Prostate gland (tissue), 2 donors: ENCODE measurements at regions not wholly inside any gene's neighbourhood (a gene's known extent, or its start where the extent isn't known, plus 50 kb on each side); places are given as distances from the start of the nearest gene placed in this dataset.

Experiments used
- DNase-seq: peaks from one replicate; pipeline ENCODE4 v3.0.0-alpha.2; 2019; ENCODE audit warnings: low spot score
- H3K27ac ChIP-seq, 2 donors: fragments of 200-600 bp; sonication (generic); 2 replicates each; pipeline ENCODE4 v1.5.1; 2017 to 2019
- H3K27me3 ChIP-seq: fragments of 200-600 bp; sonication (generic); replicated peaks from 2 replicates; pipeline ENCODE4 v1.5.1; 2019; ENCODE audit not compliant: insufficient read depth
- H3K36me3 ChIP-seq, 2 donors: fragments of 200-600 bp; sonication (generic); 1 replicate in 1 of 2; 2 replicates in 1 of 2; pipeline versions ENCODE4 v1.5.1 to v1.8.1; 2017 to 2019
- H3K4me1 ChIP-seq: fragments of 200-600 bp; sonication (generic); replicated peaks from 2 replicates; pipeline ENCODE4 v1.5.1; 2019
- H3K4me3 ChIP-seq, 2 donors: fragments of 200-600 bp; sonication (generic); 2 replicates each; pipeline ENCODE4 v1.5.1; 2017 to 2019
- H3K9me3 ChIP-seq: fragments of 200-600 bp; sonication (generic); 2 replicates; pipeline ENCODE4 v1.5.1; 2017
- CTCF ChIP-seq, 4 experiments: fragments of 200-600 bp in 2 of 4; fragments of 450-650 bp in 2 of 4; sonication (generic) in 2 of 4; IDR thresholded peaks; 1 replicate in 3 of 4; 2 replicates in 1 of 4; pipeline ENCODE4 v1.5.1; 2016 to 2019; ENCODE audit warnings: antibody characterized with exemption in 4 of 4, mild to moderate bottlenecking in 2 of 4, moderate library complexity in 2 of 4
- POLR2A ChIP-seq: fragments of 450-650 bp; IDR thresholded peaks from one replicate; pipeline ENCODE4 v1.6.1; 2016; ENCODE audit warnings: antibody characterized with exemption, mild to moderate bottlenecking
- POLR2AphosphoS5 ChIP-seq: sonication (generic); formaldehyde crosslinking; IDR thresholded peaks from one replicate; pipeline ENCODE4 v1.6.1; 2017; ENCODE audit warnings: antibody characterized with exemption
- WGBS: methylation state at CpG from one replicate; pipeline ENCODE4 v1.1.5; 2018; 5-methylcytosine and 5-hydroxymethylcytosine counted together
- intact Hi-C: fragments of 100-400 bp; cut with DNase I; formaldehyde crosslinking; loops from one replicate; pipeline ENCODE4 v1.14.2; 2022

DNA sequence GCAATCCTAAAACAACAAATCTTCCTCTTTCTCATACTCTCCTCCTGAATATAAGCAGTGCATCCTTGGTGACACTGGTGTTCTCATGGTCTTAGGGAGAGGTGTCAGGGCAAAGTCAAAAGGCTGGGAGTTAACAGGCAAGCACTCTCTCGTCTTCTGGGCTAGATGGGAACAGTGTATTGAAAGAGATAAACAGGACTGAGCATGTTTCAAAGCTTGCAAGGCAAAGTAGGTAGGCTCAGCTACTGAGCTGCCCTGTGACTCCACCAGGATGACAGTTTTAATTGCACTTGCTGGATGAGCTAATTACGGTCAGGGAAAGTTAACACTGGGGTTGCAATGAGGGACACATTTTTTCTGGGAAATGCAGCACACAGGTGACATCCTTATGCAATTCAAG lies 554.9 kb upstream of the NRP1 start:
- no peaks in the 10 kb centered on the region for H3K4me1 ChIP-seq
- TF ChIP-seq POLR2A = no peak
- no peak for TF ChIP-seq CTCF (IDR thresholded peaks at IDR 0.05)
- TF ChIP-seq POLR2AphosphoS5 = no peak
- H3K27me3 ChIP-seq = no peaks in the 10 kb centered on the region
- intact Hi-C loops = no loop called here
- no peak overlapping the region for H3K4me3 ChIP-seq
- H3K36me3 ChIP-seq = no peaks in the 10 kb centered on the region
- no peak for DNase-seq
- no peak overlapping the region for H3K27ac ChIP-seq
- no peaks in the 10 kb centered on the region for H3K9me3 ChIP-seq
- 52% methylated on average over 2 of the region's 2 CpGs for WGBS

GRCh38 chr10:33887188-33887587 lies 552.7 kb upstream of the NRP1 start:
- no peaks in the 10 kb centered on the region for H3K36me3 ChIP-seq
- intact Hi-C loops = no loop called here
- no peak overlapping the region for H3K4me3 ChIP-seq
- 98% methylated on average over 3 of the region's 3 CpGs for WGBS
- H3K4me1 ChIP-seq = no peaks in the 10 kb centered on the region
- H3K9me3 ChIP-seq = no peaks in the 10 kb centered on the region
- no peak overlapping the region for H3K27ac ChIP-seq
- no peak for DNase-seq
- no peak for TF ChIP-seq CTCF (IDR thresholded peaks at IDR 0.05)
- TF ChIP-seq POLR2A = no peak
- TF ChIP-seq POLR2AphosphoS5 = no peak
- no peaks in the 10 kb centered on the region for H3K27me3 ChIP-seq

DNA sequence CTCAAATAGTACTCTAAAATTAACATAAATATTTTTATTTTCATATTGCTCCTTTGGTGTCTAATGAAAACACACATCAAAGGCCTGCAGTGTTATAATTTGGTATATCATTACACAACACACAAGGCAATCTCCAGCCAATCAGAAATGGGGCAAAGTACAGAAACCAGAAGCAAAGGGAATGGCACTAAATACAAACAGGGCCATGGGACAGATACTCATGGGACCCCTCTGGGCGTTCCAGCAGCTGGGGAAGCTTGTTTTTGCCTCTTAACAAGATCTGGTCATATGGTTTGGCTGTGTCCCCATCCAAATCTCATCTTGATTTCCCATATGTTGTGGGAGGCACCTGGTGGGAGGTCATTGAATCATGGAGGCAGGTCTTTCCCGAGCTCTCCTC lies 551.8 kb upstream of the NRP1 start:
- Histone ChIP-seq H3K4me1 (no peaks in the 10 kb centered on the region), H3K4me3 (no peak overlapping the region), H3K27me3 (no peaks in the 10 kb centered on the region), H3K27ac (no peak overlapping the region), H3K36me3 (no peaks in the 10 kb centered on the region), H3K9me3 (no peaks in the 10 kb centered on the region)
- no peak for DNase-seq
- WGBS = 97% methylated on average over 2 of the region's 2 CpGs
- intact Hi-C loops = no loop called here
- TF ChIP-seq CTCF (IDR thresholded peaks at IDR 0.05) = no peak
- TF ChIP-seq POLR2AphosphoS5 = no peak
- no peak for TF ChIP-seq POLR2A

GRCh38 chr10:33884604-33885003 lies 550.1 kb upstream of the NRP1 start:
- H3K9me3 ChIP-seq = no peaks in the 10 kb centered on the region
- intact Hi-C loops = no loop called here
- WGBS = 74% methylated on average over 2 of the region's 2 CpGs
- H3K4me3 ChIP-seq = no peak overlapping the region
- no peak for TF ChIP-seq POLR2AphosphoS5
- no peak for TF ChIP-seq POLR2A
- TF ChIP-seq CTCF (IDR thresholded peaks at IDR 0.05) = no peak
- no peaks in the 10 kb centered on the region for H3K4me1 ChIP-seq
- no peak overlapping the region for H3K27ac ChIP-seq
- no peak for DNase-seq
- H3K36me3 ChIP-seq = no peaks in the 10 kb centered on the region
- H3K27me3 ChIP-seq = no peaks in the 10 kb centered on the region

GRCh38 chr10:33883881-33884280 lies 549.4 kb upstream of the NRP1 start:
- no peak for DNase-seq
- Histone ChIP-seq H3K4me1 (no peaks in the 10 kb centered on the region), H3K36me3 (no peaks in the 10 kb centered on the region), H3K27me3 (no peaks in the 10 kb centered on the region), H3K4me3 (no peak overlapping the region), H3K27ac (no peak overlapping the region), H3K9me3 (no peaks in the 10 kb centered on the region)
- intact Hi-C loops = no loop called here
- no peak for TF ChIP-seq POLR2AphosphoS5
- TF ChIP-seq CTCF (IDR thresholded peaks at IDR 0.05) = no peak
- TF ChIP-seq POLR2A = no peak
- WGBS = 63% methylated on average over 1 of the region's 1 CpG
